ENCODE measurements at regions not wholly inside any gene's neighbourhood (a gene's known extent, or its start where the extent isn't known, plus 50 kb on each side); places are given as distances from the start of the nearest gene placed in this dataset.
"Not testable (repeated sequence)": the region's sequence is repeated elsewhere in the genome, so short reads cannot be mapped to it uniquely, and the experiment has no call there.

- Histone ChIP-seq H3K36me3 (ENCODE audit: low read depth, low read length) (no peaks in the 10 kb centered on the region), H3K4me2 (ENCODE audit: low read length) (no peak overlapping the region), H2AFZ (ENCODE audit: low read length) (no peak overlapping the region), H4K20me1 (ENCODE audit: low read length) (no peaks in the 10 kb centered on the region), H3K27ac (ENCODE audit: low read length) (no peak overlapping the region), H3F3A (ENCODE audit: low read length, unreplicated experiment) (no peaks in the 10 kb centered on the region), H3K9me2 (replicated peaks; ENCODE audit: low read length) (no peaks in the 10 kb centered on the region), H3K79me2 (ENCODE audit: low read length) (no peaks in the 10 kb centered on the region), H3K4me1 (ENCODE audit: insufficient read depth, low read length) (no peaks in the 10 kb centered on the region), H3K9me3 (ENCODE audit: low read length) (no peaks in the 10 kb centered on the region), H3K4me3 (ENCODE audit: low read length) (no peak overlapping the region), H3K27me3 (ENCODE audit: low read length) (peaks cover 12% of the 10 kb centered on the region; the same call in 1 of the 2 replicates), H3K9ac (ENCODE audit: low read length) (no peak overlapping the region)
- POLR2A ChIA-PET (ENCODE audit: unreplicated experiment): no interaction called here
- intact Hi-C loops (cut with micrococcal nuclease): no loop called here
- TF ChIP-seq CTCF (conservative IDR thresholded peaks at IDR 0.05; ENCODE audit: low read depth, low read length): no peak
- TF ChIP-seq EZH2 (IDR thresholded peaks at IDR 0.05; ENCODE audit: low read length, unreplicated experiment): no peak
- no peak for TF ChIP-seq EZH2phosphoT487 (IDR thresholded peaks at IDR 0.05; ENCODE audit: borderline replicate concordance, low read length)
- no TSS peak for BruUV-seq (replicated peaks)
- DNase-seq: no peak
- CTCF ChIA-PET: no interaction called here
- ATAC-seq: no peak
Measured at GRCh38 chr9:87371795-87372355, 125.8 kb upstream of the DAPK1 start.

- TF ChIP-seq EZH2phosphoT487 (IDR thresholded peaks at IDR 0.05; ENCODE audit: borderline replicate concordance, low read length) (no peak), CTCF (conservative IDR thresholded peaks at IDR 0.05; ENCODE audit: low read depth, low read length) (no peak), EZH2 (IDR thresholded peaks at IDR 0.05; ENCODE audit: low read length, unreplicated experiment) (no peak)
- no peaks in the 10 kb centered on the region for H4K20me1 ChIP-seq (ENCODE audit: low read length)
- CTCF ChIA-PET: no interaction called here
- ATAC-seq: no peak
- H3K36me3 ChIP-seq (ENCODE audit: low read depth, low read length): no peaks in the 10 kb centered on the region
- H3K9me3 ChIP-seq (ENCODE audit: low read length): no peaks in the 10 kb centered on the region
- DNase-seq: no peak
- no peak overlapping the region for H3K27ac ChIP-seq (ENCODE audit: low read length)
- no peaks in the 10 kb centered on the region for H3K4me1 ChIP-seq (ENCODE audit: insufficient read depth, low read length)
- intact Hi-C loops (cut with micrococcal nuclease): no loop called here
- H3K27me3 ChIP-seq (ENCODE audit: low read length): peaks cover 12% of the 10 kb centered on the region; the same call in 1 of the 2 replicates
- no peaks in the 10 kb centered on the region for H3K9me2 ChIP-seq (replicated peaks; ENCODE audit: low read length)
- BruUV-seq (replicated peaks): no TSS peak
- H3K4me2 ChIP-seq (ENCODE audit: low read length): no peak overlapping the region
- no peak overlapping the region for H2AFZ ChIP-seq (ENCODE audit: low read length)
- H3K9ac ChIP-seq (ENCODE audit: low read length): no peak overlapping the region
- H3F3A ChIP-seq (ENCODE audit: low read length, unreplicated experiment): no peaks in the 10 kb centered on the region
- H3K4me3 ChIP-seq (ENCODE audit: low read length): no peak overlapping the region
- POLR2A ChIA-PET (ENCODE audit: unreplicated experiment): no interaction called here
- no peaks in the 10 kb centered on the region for H3K79me2 ChIP-seq (ENCODE audit: low read length)
Measured at GRCh38 chr9:87372356-87372851, 125.3 kb upstream of the DAPK1 start.

GRCh38 chr9:87374023-87374919 is 123.4 kb upstream of the DAPK1 start:
- peaks cover 12% of the 10 kb centered on the region; the same call in 1 of the 2 replicates for H3K27me3 ChIP-seq (ENCODE audit: low read length)
- H3K27ac ChIP-seq (ENCODE audit: low read length); H3K9ac ChIP-seq (ENCODE audit: low read length); CTCF ChIA-PET; H3K9me3 ChIP-seq (ENCODE audit: low read length); H3K79me2 ChIP-seq (ENCODE audit: low read length); DNase-seq; H3K4me2 ChIP-seq (ENCODE audit: low read length); H3K4me3 ChIP-seq (ENCODE audit: low read length); H3K36me3 ChIP-seq (ENCODE audit: low read depth, low read length); POLR2A ChIA-PET (ENCODE audit: unreplicated experiment); ATAC-seq; H4K20me1 ChIP-seq (ENCODE audit: low read length); H3K4me1 ChIP-seq (ENCODE audit: insufficient read depth, low read length); intact Hi-C loops (cut with micrococcal nuclease); H3K9me2 ChIP-seq (replicated peaks; ENCODE audit: low read length); BruUV-seq (replicated peaks); H3F3A ChIP-seq (ENCODE audit: low read length, unreplicated experiment); H2AFZ ChIP-seq (ENCODE audit: low read length): not testable (repeated sequence)

Data from PC-3 (cell line).